Panc1 (cell line): ENCODE measurements at regions not wholly inside any gene's neighbourhood (a gene's known extent, or its start where the extent isn't known, plus 50 kb on each side); places are given as distances from the start of the nearest gene placed in this dataset.

ENCODE experiments used
- ATAC-seq: fragments of 200-7000 bp; cut with Tn5 transposase; 2 replicates; pipeline ENCODE4 v1.9.1; 2020; ENCODE audit warnings: mild to moderate bottlenecking, moderate library complexity
- BruUV-seq: library from RNA; stranded (reverse); fragments of 400-500 nt; replicated peaks from 2 replicates; lab custom pipeline; 2021; lab: Mats Ljungman, UMichigan
- CTCF ChIA-PET: fragments of 300-600 bp; sonication (Branson Sonifier 250); formaldehyde crosslinking; loops from one replicate; lab custom pipeline; 2022; ENCODE audit warnings: antibody characterized with exemption; lab: Charles Lee
- POLR2A ChIA-PET: fragments of 300-600 bp; sonication (Branson Sonifier 250); formaldehyde crosslinking; loops from one replicate; lab custom pipeline; 2022; ENCODE audit warnings: antibody characterized with exemption; lab: Charles Lee
- DNase-seq: peaks from one replicate; pipeline ENCODE4 v3.0.0-alpha.2; 2010; ENCODE audit warnings: low read depth, low spot score
- H3K27ac ChIP-seq: 2 replicates; pipeline ENCODE4 v1.5.1; 2011; ENCODE audit warnings: mild to moderate bottlenecking, low read length, inconsistent platforms
- H3K27me3 ChIP-seq: fragments of 200-500 bp; sonication (Bioruptor generic); 2 replicates; pipeline ENCODE4 v1.6.0; 2014; ENCODE audit warnings: low read length, inconsistent platforms; ENCODE audit not compliant: control insufficient read depth, insufficient read depth
- H3K36me3 ChIP-seq: fragments of 200-500 bp; sonication (Bioruptor generic); 2 replicates; pipeline ENCODE4 v1.5.1; 2014; ENCODE audit warnings: inconsistent platforms, mild to moderate bottlenecking, low read length, moderate library complexity; ENCODE audit not compliant: control insufficient read depth, insufficient read depth
- H3K4me1 ChIP-seq: 2 replicates; pipeline ENCODE4 v1.5.1; 2011; ENCODE audit warnings: inconsistent platforms, mild to moderate bottlenecking, low read length, moderate library complexity; ENCODE audit not compliant: control insufficient read depth, insufficient read depth
- H3K4me3 ChIP-seq, 2 experiments: 2 replicates each; pipeline ENCODE4 v1.5.1; 2011 to 2012; ENCODE audit warnings: low read depth in 2 of 2, low read length in 2 of 2, mild to moderate bottlenecking in 2 of 2, inconsistent platforms in 1 of 2, moderate library complexity in 1 of 2
- H3K9me3 ChIP-seq: fragments of 200-500 bp; sonication (Bioruptor generic); 2 replicates; pipeline ENCODE4 v1.5.1; 2014; ENCODE audit warnings: low read depth, mild to moderate bottlenecking, inconsistent platforms, low read length, moderate library complexity; ENCODE audit not compliant: control insufficient read depth, insufficient read depth
- CTCF ChIP-seq: fragments of 450-650 bp; IDR thresholded peaks from 2 replicates; pipeline ENCODE4 v1.5.1; 2017; ENCODE audit warnings: mild to moderate bottlenecking
- POLR2AphosphoS5 ChIP-seq: IDR thresholded peaks from 2 replicates; pipeline ENCODE4 v1.6.1; 2012; ENCODE audit warnings: mild to moderate bottlenecking, low read depth, low read length, moderate library complexity
- REST ChIP-seq, 2 experiments: IDR thresholded peaks; 2 replicates each; pipeline ENCODE4 v1.6.1; 2011 to 2012; ENCODE audit warnings: low read depth in 2 of 2, control low read depth in 1 of 2, low read length in 1 of 2, mild to moderate bottlenecking in 1 of 2, moderate library complexity in 1 of 2; ENCODE audit not compliant: insufficient read depth in 1 of 2
- SIN3A ChIP-seq: IDR thresholded peaks from 2 replicates; pipeline ENCODE4 v1.6.1; 2012; ENCODE audit warnings: low read depth, mild to moderate bottlenecking, low read length, moderate library complexity, borderline replicate concordance; ENCODE audit not compliant: insufficient read depth
- TCF7L2 ChIP-seq: IDR thresholded peaks from 2 replicates; pipeline ENCODE4 v1.6.1; 2011; ENCODE audit warnings: mild to moderate bottlenecking, low read depth, low read length, inconsistent platforms
- in situ Hi-C: cut with HindIII; loops from 2 replicates; pipeline ENCODE4 v1.10.0; 2016; ENCODE audit warnings: low sequenced_read_pairs, low pct_unique_long_range_greater_than_20kb
- intact Hi-C: fragments of 100-400 bp; cut with micrococcal nuclease; formaldehyde crosslinking; loops from one replicate; pipeline ENCODE4 v1.10.0; 2022; ENCODE audit not compliant: unreplicated experiment

- Histone ChIP-seq H3K4me3 (no peak overlapping the region), H3K27ac (no peak overlapping the region), H3K27me3 (no peaks in the 10 kb centered on the region), H3K4me1 (no peaks in the 10 kb centered on the region), H3K9me3 (no peaks in the 10 kb centered on the region), H3K36me3 (no peaks in the 10 kb centered on the region)
- POLR2A ChIA-PET, result no interaction called here
- no peak for DNase-seq
- intact Hi-C loops, result no loop called here
- no TSS peak for BruUV-seq
- ATAC-seq, result no peak
- in situ Hi-C loops, result no loop called here
- no peak for TF ChIP-seq CTCF
- TF ChIP-seq TCF7L2, result no peak
- TF ChIP-seq REST (IDR thresholded peaks at IDR 0.05; ENCODE audit: insufficient read depth in 1 of 2, low read depth in 2 of 2, low read length in 1 of 2), result no peak
- TF ChIP-seq POLR2AphosphoS5, result no peak
- no peak for TF ChIP-seq SIN3A
- CTCF ChIA-PET, result no interaction called here
Observed at GRCh38 chr3:144457758-144458157, 486.1 kb downstream of the DIPK2A start.

GRCh38 chr3:144458283-144458682 is 486.7 kb downstream of the DIPK2A start:
- intact Hi-C loops, result no loop called here
- TF ChIP-seq SIN3A (no peak), REST (IDR thresholded peaks at IDR 0.05; ENCODE audit: insufficient read depth in 1 of 2, low read depth in 2 of 2, low read length in 1 of 2) (no peak), POLR2AphosphoS5 (no peak), TCF7L2 (no peak), CTCF (no peak)
- Histone ChIP-seq H3K36me3 (no peaks in the 10 kb centered on the region), H3K27ac (no peak overlapping the region), H3K9me3 (no peaks in the 10 kb centered on the region), H3K4me1 (no peaks in the 10 kb centered on the region), H3K27me3 (no peaks in the 10 kb centered on the region), H3K4me3 (no peak overlapping the region)
- in situ Hi-C loops, result no loop called here
- DNase-seq (no peak), ATAC-seq (no peak)
- ChIA-PET CTCF (no interaction called here), POLR2A (no interaction called here)
- no TSS peak for BruUV-seq
